H9 (cell line): ENCODE measurements at regions not wholly inside any gene's neighbourhood (a gene's known extent, or its start where the extent isn't known, plus 50 kb on each side); places are given as distances from the start of the nearest gene placed in this dataset.

Experiments used
- DNase-seq: peaks from one replicate; pipeline ENCODE4 v3.0.0-alpha.2; 2017
- H2AFZ ChIP-seq: one replicate; pipeline ENCODE4 v1.6.1; 2013; ENCODE audit warnings: mild to moderate bottlenecking, low read length, control low read depth, moderate library complexity
- H2AK5ac ChIP-seq: 2 replicates; pipeline ENCODE4 v1.6.1; 2013; ENCODE audit warnings: low read length, control low read depth, mixed read lengths; ENCODE audit not compliant: insufficient read length
- H2BK120ac ChIP-seq: one replicate; pipeline ENCODE4 v1.6.1; 2013; ENCODE audit warnings: low read depth, mild to moderate bottlenecking, low read length, control low read depth, inconsistent platforms; ENCODE audit not compliant: poor library complexity, severe bottlenecking
- H2BK12ac ChIP-seq: 2 replicates; pipeline ENCODE4 v1.6.1; 2013; ENCODE audit warnings: low read length, control low read depth, mixed read lengths, low read depth; ENCODE audit not compliant: insufficient read length
- H2BK15ac ChIP-seq: 2 replicates; pipeline ENCODE4 v1.6.1; 2013; ENCODE audit warnings: low read depth, low read length, control low read depth
- H2BK20ac ChIP-seq: one replicate; pipeline ENCODE4 v1.6.1; 2013; ENCODE audit warnings: low read depth, mild to moderate bottlenecking, low read length, control low read depth, inconsistent platforms; ENCODE audit not compliant: poor library complexity, severe bottlenecking
- H2BK5ac ChIP-seq: 2 replicates; pipeline ENCODE4 v1.6.1; 2013; ENCODE audit warnings: low read length, control low read depth, mixed read lengths; ENCODE audit not compliant: insufficient read length
- H3K14ac ChIP-seq: 2 replicates; pipeline ENCODE4 v1.6.1; 2013; ENCODE audit warnings: low read length, control low read depth; ENCODE audit not compliant: insufficient read depth
- H3K18ac ChIP-seq: 2 replicates; pipeline ENCODE4 v1.6.1; 2013; ENCODE audit warnings: low read depth, mild to moderate bottlenecking, mixed read lengths, low read length, control low read depth; ENCODE audit not compliant: insufficient read length
- H3K23ac ChIP-seq: 2 replicates; pipeline ENCODE4 v1.6.1; 2013; ENCODE audit warnings: low read length, control low read depth, mixed read lengths, low read depth; ENCODE audit not compliant: insufficient read length
- H3K23me2 ChIP-seq: 2 replicates; pipeline ENCODE4 v1.6.1; 2013; ENCODE audit warnings: low read depth, mild to moderate bottlenecking, mixed read lengths, low read length, control low read depth; ENCODE audit not compliant: insufficient read length, poor library complexity, severe bottlenecking
- H3K27ac ChIP-seq: 2 replicates; pipeline ENCODE4 v1.5.1; 2013; ENCODE audit warnings: low read length, control low read depth, mixed read lengths, low read depth; ENCODE audit not compliant: insufficient read length
- H3K27me3 ChIP-seq: 2 replicates; pipeline ENCODE4 v1.6.1; 2013; ENCODE audit warnings: low read length, control low read depth, inconsistent platforms; ENCODE audit not compliant: insufficient read depth
- H3K4ac ChIP-seq: 2 replicates; pipeline ENCODE4 v1.6.1; 2013; ENCODE audit warnings: low read depth, mild to moderate bottlenecking, control low read depth, inconsistent platforms, low read length, moderate library complexity
- H3K4me1 ChIP-seq: 2 replicates; pipeline ENCODE4 v1.6.1; 2013; ENCODE audit warnings: low read length, control low read depth, inconsistent platforms; ENCODE audit not compliant: insufficient read depth
- H3K4me2 ChIP-seq: 2 replicates; pipeline ENCODE4 v1.6.1; 2013; ENCODE audit warnings: low read length, control low read depth, mixed read lengths; ENCODE audit not compliant: insufficient read length, insufficient read depth
- H3K56ac ChIP-seq: 2 replicates; pipeline ENCODE4 v1.6.1; 2013; ENCODE audit warnings: low read depth, mild to moderate bottlenecking, mixed read lengths, low read length, control low read depth; ENCODE audit not compliant: insufficient read length
- H3K79me1 ChIP-seq: 2 replicates; pipeline ENCODE4 v1.6.1; 2013; ENCODE audit warnings: low read depth, mild to moderate bottlenecking, moderate library complexity, low read length, control low read depth, inconsistent platforms; ENCODE audit not compliant: insufficient read depth, poor library complexity, severe bottlenecking
- H3K79me2 ChIP-seq: 2 replicates; pipeline ENCODE4 v1.6.1; 2013; ENCODE audit warnings: low read length, control low read depth, inconsistent platforms; ENCODE audit not compliant: insufficient read depth
- H3K9ac ChIP-seq: 2 replicates; pipeline ENCODE4 v1.6.1; 2013; ENCODE audit warnings: low read length, control low read depth, mixed read lengths; ENCODE audit not compliant: insufficient read length; ENCODE audit errors: extremely low read depth
- H3K9me3 ChIP-seq: one replicate; pipeline ENCODE4 v1.6.1; 2013; ENCODE audit warnings: low read depth, low read length, inconsistent platforms; ENCODE audit not compliant: control insufficient read depth
- H3T11ph ChIP-seq: one replicate; pipeline ENCODE4 v1.6.1; 2013; ENCODE audit warnings: mild to moderate bottlenecking, low read length, control low read depth, inconsistent platforms
- H4K20me1 ChIP-seq: one replicate; pipeline ENCODE4 v1.6.1; 2013; ENCODE audit not compliant: control insufficient read depth, insufficient read length, insufficient read depth
- H4K5ac ChIP-seq: 2 replicates; pipeline ENCODE4 v1.6.1; 2013; ENCODE audit warnings: low read depth, mild to moderate bottlenecking, mixed read lengths, low read length, control low read depth; ENCODE audit not compliant: insufficient read length
- H4K8ac ChIP-seq: replicated peaks from 2 replicates; pipeline ENCODE4 v1.6.1; 2013; ENCODE audit warnings: low read length, control low read depth, mixed read lengths, low read depth; ENCODE audit not compliant: insufficient read length
- H4K91ac ChIP-seq: 2 replicates; pipeline ENCODE4 v1.6.1; 2013; ENCODE audit warnings: low read depth, mild to moderate bottlenecking, moderate library complexity, mixed read lengths, low read length, control low read depth; ENCODE audit not compliant: insufficient read length
- H3K27ac Mint-ChIP-seq, 3 experiments: 2 replicates in 2 of 3; 3 replicates in 1 of 3; pipeline ENCODE4 v1.8.0; 2020 to 2021; ENCODE audit warnings: mixed read lengths in 3 of 3, mild to moderate bottlenecking in 1 of 3, moderate library complexity in 1 of 3
- H3K27me3 Mint-ChIP-seq: 2 replicates; pipeline ENCODE4 v1.8.0; 2021; ENCODE audit warnings: low read depth, mild to moderate bottlenecking, moderate library complexity, mixed read lengths
- H3K36me3 Mint-ChIP-seq, 3 experiments: 2 replicates in 2 of 3; 3 replicates in 1 of 3; pipeline ENCODE4 v1.8.0; 2020 to 2021; ENCODE audit warnings: low read depth in 3 of 3, mixed read lengths in 3 of 3; ENCODE audit not compliant: insufficient read depth in 1 of 3
- H3K4me1 Mint-ChIP-seq, 2 experiments: 2 replicates each; pipeline ENCODE4 v1.8.0; 2020; ENCODE audit warnings: mixed read lengths in 2 of 2
- H3K4me3 Mint-ChIP-seq, 2 experiments: 2 replicates in 1 of 2; 3 replicates in 1 of 2; pipeline ENCODE4 v1.8.0; 2020 to 2021; ENCODE audit warnings: mild to moderate bottlenecking in 2 of 2, mixed read lengths in 2 of 2, moderate library complexity in 1 of 2
- H3K9me3 Mint-ChIP-seq, 2 experiments: 2 replicates in 1 of 2; 3 replicates in 1 of 2; pipeline ENCODE4 v1.8.0; 2020; ENCODE audit warnings: mild to moderate bottlenecking in 2 of 2, mixed read lengths in 2 of 2, moderate library complexity in 1 of 2
- CTCF ChIP-seq: fragments of 200-600 bp; sonication (generic); conservative IDR thresholded peaks from 3 replicates; pipeline ENCODE4 v1.8.0; 2021; ENCODE audit warnings: antibody characterized with exemption, mild to moderate bottlenecking
- WGBS: extraction: QIAGEN DNeasy Blood & Tissue Kit; methylation state at CpG from one replicate; pipeline ENCODE4 v1.1.7; 2013; ENCODE audit warnings: missing lambda C conversion rate, low lambda C conversion rate, mixed read lengths; ENCODE audit not compliant: insufficient read length; ENCODE audit errors: extremely low coverage; 5-methylcytosine and 5-hydroxymethylcytosine counted together

GRCh38 chr1:57857809-57858208, 433.9 kb upstream of the DAB1 start:
- Histone ChIP-seq H3K4me1 (peaks cover 6% of the 10 kb centered on the region; the same call in 1 of the 2 replicates), H3K27me3 (no peaks in the 10 kb centered on the region), H2BK120ac (no peak overlapping the region), H3K18ac (no peak overlapping the region), H2AFZ (no peak overlapping the region), H3K79me1 (no peaks in the 10 kb centered on the region), H3T11ph (no peak overlapping the region), H3K9ac (no peak overlapping the region), H3K23me2 (no peaks in the 10 kb centered on the region), H2BK5ac (no peak overlapping the region), H4K5ac (no peak overlapping the region), H3K4ac (no peak overlapping the region), H3K9me3 (no peaks in the 10 kb centered on the region), H3K14ac (no peak overlapping the region), H2BK15ac (no peak overlapping the region), H3K79me2 (no peaks in the 10 kb centered on the region), H2AK5ac (no peak overlapping the region), H2BK12ac (no peak overlapping the region), H3K27ac (no peak overlapping the region), H3K56ac (no peak overlapping the region), H3K4me2 (no peak overlapping the region), H3K23ac (no peak overlapping the region), H4K8ac (no peak overlapping the region), H4K20me1 (no peaks in the 10 kb centered on the region), H2BK20ac (no peak overlapping the region), H4K91ac (no peak overlapping the region)
- Mint-ChIP-seq H3K9me3 (no peaks in the 10 kb centered on the region), H3K27me3 (no peaks in the 10 kb centered on the region), H3K4me3 (no peak overlapping the region), H3K36me3 (no peaks in the 10 kb centered on the region), H3K4me1 (peaks cover 12 to 19% of the 10 kb centered on the region in 2 experiments), H3K27ac (no peak overlapping the region)
- DNase-seq: no peak
- no peak for TF ChIP-seq CTCF
- no CpG with 5 or more reads among the region's 1 CpG for WGBS
